ENCODE measurements at regions not wholly inside any gene's neighbourhood (a gene's known extent, or its start where the extent isn't known, plus 50 kb on each side); places are given as distances from the start of the nearest gene placed in this dataset.

DNA sequence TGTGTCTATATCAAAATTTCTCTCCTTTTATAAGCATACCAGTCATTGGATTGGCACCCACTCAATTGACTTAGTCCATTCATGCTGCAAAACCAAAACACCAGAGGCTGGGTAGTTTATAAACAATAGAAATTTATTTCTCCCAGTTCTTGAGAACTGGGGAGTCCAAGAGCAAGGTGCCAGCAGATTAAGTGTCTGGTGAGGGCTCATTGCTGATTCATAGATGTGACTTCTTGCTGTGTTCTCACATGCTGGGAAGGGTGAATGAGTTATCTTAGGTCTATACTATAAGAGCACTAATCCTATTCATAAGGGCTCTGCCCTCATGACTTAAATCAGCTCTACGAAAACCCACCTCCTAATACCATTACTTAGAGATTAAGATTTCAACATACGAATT lies 501.4 kb downstream of the EPM2A start (continued):
- TF ChIP-seq, protein P1, sequence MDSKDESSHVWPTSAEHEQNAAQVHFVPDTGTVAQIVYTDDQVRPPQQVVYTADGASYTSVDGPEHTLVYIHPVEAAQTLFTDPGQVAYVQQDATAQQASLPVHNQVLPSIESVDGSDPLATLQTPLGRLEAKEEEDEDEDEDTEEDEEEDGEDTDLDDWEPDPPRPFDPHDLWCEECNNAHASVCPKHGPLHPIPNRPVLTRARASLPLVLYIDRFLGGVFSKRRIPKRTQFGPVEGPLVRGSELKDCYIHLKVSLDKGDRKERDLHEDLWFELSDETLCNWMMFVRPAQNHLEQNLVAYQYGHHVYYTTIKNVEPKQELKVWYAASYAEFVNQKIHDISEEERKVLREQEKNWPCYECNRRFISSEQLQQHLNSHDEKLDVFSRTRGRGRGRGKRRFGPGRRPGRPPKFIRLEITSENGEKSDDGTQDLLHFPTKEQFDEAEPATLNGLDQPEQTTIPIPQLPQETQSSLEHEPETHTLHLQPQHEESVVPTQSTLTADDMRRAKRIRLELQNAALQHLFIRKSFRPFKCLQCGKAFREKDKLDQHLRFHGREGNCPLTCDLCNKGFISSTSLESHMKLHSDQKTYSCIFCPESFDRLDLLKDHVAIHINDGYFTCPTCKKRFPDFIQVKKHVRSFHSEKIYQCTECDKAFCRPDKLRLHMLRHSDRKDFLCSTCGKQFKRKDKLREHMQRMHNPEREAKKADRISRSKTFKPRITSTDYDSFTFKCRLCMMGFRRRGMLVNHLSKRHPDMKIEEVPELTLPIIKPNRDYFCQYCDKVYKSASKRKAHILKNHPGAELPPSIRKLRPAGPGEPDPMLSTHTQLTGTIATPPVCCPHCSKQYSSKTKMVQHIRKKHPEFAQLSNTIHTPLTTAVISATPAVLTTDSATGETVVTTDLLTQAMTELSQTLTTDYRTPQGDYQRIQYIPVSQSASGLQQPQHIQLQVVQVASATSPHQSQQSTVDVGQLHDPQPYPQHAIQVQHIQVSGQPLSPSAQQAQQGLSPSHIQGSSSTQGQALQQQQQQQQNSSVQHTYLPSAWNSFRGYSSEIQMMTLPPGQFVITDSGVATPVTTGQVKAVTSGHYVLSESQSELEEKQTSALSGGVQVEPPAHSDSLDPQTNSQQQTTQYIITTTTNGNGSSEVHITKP (CRISPR knock-in tag; IDR thresholded peaks at IDR 0.05; ENCODE audit: low read depth): no peak
- no peak for TF ChIP-seq JDP2 (CRISPR knock-in tag; IDR thresholded peaks at IDR 0.05; ENCODE audit: borderline replicate concordance)
- TF ChIP-seq, protein P2, sequence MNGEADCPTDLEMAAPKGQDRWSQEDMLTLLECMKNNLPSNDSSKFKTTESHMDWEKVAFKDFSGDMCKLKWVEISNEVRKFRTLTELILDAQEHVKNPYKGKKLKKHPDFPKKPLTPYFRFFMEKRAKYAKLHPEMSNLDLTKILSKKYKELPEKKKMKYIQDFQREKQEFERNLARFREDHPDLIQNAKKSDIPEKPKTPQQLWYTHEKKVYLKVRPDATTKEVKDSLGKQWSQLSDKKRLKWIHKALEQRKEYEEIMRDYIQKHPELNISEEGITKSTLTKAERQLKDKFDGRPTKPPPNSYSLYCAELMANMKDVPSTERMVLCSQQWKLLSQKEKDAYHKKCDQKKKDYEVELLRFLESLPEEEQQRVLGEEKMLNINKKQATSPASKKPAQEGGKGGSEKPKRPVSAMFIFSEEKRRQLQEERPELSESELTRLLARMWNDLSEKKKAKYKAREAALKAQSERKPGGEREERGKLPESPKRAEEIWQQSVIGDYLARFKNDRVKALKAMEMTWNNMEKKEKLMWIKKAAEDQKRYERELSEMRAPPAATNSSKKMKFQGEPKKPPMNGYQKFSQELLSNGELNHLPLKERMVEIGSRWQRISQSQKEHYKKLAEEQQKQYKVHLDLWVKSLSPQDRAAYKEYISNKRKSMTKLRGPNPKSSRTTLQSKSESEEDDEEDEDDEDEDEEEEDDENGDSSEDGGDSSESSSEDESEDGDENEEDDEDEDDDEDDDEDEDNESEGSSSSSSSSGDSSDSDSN (CRISPR knock-in tag; IDR thresholded peaks at IDR 0.05): no peak
- no peak for TF ChIP-seq LCORL (IDR thresholded peaks at IDR 0.05)
- no peak for TF ChIP-seq LCORL (CRISPR knock-in tag; IDR thresholded peaks at IDR 0.05)
- no peak for TF ChIP-seq ZNF343 (CRISPR knock-in tag; IDR thresholded peaks at IDR 0.05)
- no peak for TF ChIP-seq ZNF678 (CRISPR knock-in tag; IDR thresholded peaks at IDR 0.05)
- no peak for TF ChIP-seq ZNF629 (CRISPR knock-in tag; conservative IDR thresholded peaks at IDR 0.05)
- no peak for TF ChIP-seq KAT2B (IDR thresholded peaks at IDR 0.05; ENCODE audit: borderline replicate concordance, low read depth, low read length)
- TF ChIP-seq, protein P3, sequence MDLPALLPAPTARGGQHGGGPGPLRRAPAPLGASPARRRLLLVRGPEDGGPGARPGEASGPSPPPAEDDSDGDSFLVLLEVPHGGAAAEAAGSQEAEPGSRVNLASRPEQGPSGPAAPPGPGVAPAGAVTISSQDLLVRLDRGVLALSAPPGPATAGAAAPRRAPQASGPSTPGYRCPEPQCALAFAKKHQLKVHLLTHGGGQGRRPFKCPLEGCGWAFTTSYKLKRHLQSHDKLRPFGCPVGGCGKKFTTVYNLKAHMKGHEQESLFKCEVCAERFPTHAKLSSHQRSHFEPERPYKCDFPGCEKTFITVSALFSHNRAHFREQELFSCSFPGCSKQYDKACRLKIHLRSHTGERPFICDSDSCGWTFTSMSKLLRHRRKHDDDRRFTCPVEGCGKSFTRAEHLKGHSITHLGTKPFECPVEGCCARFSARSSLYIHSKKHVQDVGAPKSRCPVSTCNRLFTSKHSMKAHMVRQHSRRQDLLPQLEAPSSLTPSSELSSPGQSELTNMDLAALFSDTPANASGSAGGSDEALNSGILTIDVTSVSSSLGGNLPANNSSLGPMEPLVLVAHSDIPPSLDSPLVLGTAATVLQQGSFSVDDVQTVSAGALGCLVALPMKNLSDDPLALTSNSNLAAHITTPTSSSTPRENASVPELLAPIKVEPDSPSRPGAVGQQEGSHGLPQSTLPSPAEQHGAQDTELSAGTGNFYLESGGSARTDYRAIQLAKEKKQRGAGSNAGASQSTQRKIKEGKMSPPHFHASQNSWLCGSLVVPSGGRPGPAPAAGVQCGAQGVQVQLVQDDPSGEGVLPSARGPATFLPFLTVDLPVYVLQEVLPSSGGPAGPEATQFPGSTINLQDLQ (CRISPR knock-in tag; IDR thresholded peaks at IDR 0.05): no peak
- no peak for TF ChIP-seq ZNF234 (CRISPR knock-in tag; conservative IDR thresholded peaks at IDR 0.05)
- no peak for TF ChIP-seq ZNF644 (CRISPR knock-in tag; IDR thresholded peaks at IDR 0.05; ENCODE audit: low read depth)
- TF ChIP-seq SP2 (CRISPR knock-in tag; IDR thresholded peaks at IDR 0.05): no peak

Data from HepG2 (cell line).